Activated T-helper 1 cell treated with Interleukin-2 at 50 U/mL for 16 hours (primary cell): ENCODE measurements at regions not wholly inside any gene's neighbourhood (a gene's known extent, or its start where the extent isn't known, plus 50 kb on each side); places are given as distances from the start of the nearest gene placed in this dataset.

Source experiments
- DNase-seq: peaks from one replicate; pipeline ENCODE4 v3.0.0-alpha.2; 2020; ENCODE audit warnings: low read depth

GRCh38 chr15:26182441-26182840 is 319.3 kb upstream of the ATP10A start:
- no peak for DNase-seq

- no peak for DNase-seq
These were observed 316.8 kb upstream of the ATP10A start for GRCh38 chr15:26179906-26180305.

DNA sequence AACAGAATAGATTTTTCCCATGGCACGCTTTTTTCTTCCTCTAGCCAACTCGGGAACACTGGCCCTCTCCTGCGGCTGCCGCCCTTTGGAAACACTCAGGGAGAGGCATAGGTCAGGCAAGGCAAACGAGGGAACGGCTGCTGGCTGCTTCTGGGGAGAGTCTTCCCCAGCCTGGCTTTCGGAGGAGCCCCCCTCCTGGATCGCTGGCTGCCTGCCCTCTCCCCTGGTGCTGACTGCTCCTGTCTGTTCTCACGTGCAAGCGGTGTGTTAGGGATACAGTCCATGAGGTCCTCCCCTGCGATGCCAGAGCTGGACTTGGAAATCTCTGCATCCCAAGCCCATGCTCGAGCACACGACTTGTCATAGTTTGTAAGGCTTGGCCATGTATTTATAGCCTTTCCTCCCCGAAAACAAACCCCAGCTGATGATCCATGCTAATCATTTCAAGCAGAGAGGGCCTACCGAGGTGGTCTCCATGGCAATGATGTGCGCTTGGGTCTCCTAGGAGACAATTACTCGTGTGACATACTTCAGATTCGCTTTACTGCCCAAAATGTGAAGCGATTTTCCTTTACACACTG is 315.6 kb upstream of the ATP10A start:
- DNase-seq = no peak

DNA sequence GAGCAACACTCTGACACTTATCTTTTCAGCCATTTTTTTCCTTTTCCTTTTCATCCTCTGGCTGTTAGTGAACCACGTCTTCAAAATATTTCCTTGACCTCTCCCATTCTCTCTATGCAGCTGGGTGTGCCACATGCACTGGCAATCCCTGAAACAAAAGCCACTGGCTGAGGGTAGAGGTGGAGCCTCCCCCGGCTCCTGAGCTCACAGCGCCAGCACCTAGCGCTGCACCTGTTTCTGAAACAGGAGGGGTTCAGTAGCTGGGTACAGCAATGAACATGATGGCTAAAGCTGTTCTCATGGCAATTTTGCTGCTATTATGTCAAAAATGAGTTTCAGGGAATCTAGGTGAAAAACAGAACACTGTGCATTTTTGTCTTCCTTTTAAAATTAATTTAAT is 314.7 kb upstream of the ATP10A start:
- no peak for DNase-seq

- DNase-seq = no peak
These were observed 313.7 kb upstream of the ATP10A start for GRCh38 chr15:26176831-26177230.

- no peak for DNase-seq
These were observed 308.1 kb upstream of the ATP10A start for GRCh38 chr15:26171266-26171665.

DNA sequence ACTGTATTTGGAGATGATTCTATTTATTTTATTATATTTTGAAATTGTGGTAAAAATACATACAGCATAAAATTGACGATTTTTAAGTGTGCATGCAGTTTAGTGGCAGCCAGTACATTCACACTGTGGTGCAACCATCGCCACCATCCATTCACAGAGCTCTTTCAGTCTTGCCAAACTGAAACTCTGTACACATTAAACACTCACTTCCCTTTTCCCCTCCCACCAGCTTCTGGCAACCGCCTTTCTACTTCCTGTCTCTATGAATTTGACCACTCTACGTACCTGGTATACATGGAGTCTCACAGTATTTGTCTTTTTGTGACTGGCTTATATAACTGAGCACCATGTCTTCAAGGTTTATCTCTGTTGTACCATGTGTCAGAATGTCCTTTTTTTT is 303.3 kb upstream of the ATP10A start:
- DNase-seq = no peak

DNA sequence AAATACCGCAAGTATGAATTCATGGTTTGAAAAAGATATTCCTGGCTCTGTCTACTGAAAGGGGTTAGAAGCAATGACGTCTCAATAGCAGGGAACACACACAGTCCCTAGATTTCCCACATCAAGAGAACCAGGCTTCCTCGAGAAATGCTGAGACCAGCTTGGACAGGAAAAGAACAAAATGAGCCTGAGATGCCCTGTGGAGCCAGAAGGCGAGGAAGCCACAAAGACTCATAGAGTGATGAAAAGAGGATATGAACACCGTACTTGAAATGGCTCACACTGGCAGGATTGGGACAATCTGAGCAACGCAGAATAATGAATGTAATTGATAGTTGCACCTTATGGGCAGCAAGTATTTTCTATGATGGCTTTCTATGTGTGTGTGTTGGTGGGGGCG is 302.4 kb upstream of the ATP10A start:
- no peak for DNase-seq

DNA sequence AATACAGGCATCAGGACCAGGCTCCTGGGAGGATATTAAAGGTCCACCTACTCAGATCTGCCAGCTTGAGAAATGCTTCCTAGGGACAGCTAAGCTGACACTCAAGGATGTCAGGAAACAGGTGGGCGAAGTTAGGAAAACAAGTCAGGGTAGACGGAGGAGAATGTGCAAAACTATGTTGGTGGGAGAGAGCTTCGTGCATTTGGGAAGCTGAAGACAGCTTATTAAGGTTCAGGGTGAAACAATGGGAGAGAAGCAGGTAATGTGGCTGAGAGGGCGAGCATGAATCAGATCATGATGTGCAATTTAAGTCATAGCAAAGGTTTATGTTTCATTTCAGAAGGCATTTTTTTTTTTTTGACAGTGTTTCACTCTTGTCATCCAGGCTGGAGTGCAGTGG is 297.2 kb upstream of the ATP10A start:
- no peak for DNase-seq

GRCh38 chr15:26158176-26158575 is 295.0 kb upstream of the ATP10A start:
- no peak for DNase-seq

DNA sequence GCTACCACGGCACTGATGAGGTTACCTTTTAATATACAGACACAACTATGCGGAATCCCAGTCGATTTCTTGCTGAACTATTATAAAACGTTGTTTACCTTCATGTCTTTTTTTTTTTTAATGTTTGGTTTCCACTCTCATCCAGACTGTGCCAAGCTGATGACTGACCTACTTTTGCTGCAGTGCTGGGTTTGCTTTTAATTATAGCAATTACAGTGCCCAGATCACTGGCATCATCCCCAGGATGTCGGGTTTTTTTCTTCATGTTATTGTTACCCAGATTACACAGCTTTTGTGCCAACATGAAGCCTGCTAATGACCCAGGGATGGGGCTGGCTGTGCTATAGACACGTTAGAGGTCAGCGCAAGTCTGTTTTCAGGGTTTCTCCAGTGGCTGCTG is 294.0 kb upstream of the ATP10A start:
- no peak for DNase-seq

GRCh38 chr15:26156051-26156450 is 292.9 kb upstream of the ATP10A start:
- no peak for DNase-seq

DNA sequence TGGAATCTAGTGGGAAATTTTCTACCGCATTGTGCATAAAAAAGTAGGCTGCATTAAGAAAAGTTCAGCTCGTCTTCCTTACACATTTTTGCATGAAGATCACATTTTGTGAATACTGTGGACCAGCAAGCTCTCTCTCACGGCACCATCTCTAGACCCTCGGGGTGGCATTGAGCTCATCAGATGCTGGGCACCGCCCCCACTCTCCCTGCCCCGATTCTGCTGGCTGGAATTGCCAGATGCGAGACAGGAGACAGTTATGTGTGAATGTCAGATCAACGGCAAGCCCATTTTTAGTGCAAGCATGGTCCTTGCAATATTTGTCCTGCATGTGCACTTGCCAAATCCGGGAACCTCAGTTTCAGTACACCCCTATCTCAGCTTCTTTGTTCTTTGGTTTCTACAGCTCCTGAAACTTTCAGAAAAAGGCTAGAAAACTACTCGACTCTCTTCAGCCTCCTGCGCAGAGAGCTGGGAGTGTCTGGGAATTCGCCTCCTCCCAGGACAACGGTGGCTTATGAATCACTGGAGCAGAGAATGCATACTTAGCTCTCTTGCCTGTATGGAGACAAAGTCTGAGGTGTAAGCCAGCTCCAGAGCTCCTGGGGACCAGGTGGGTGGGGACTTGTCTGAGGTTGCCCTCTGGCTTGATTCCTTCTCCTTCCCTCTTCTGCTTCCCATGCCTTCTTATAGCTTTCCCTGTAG is 285.2 kb upstream of the ATP10A start:
- DNase-seq = no peak

DNA sequence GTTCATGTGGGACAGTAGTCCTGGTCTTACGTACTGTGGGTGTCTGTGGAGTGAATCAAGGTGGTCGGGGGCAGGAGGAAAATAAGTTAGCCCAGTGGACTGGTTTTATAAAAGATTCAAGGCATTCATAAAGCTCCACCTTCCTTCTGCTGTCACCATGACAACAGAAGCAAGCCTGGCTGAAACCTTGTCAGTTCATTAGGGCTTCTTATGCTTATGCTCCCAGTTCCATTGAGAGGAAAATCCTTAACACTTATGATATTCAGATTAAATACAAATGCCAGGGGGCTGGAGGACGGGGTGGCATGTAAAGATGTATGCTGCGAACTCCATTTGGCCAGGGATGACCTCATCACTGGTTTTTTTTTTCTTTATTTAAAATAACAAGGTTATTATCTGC is 283.1 kb upstream of the ATP10A start:
- DNase-seq = no peak

DNA sequence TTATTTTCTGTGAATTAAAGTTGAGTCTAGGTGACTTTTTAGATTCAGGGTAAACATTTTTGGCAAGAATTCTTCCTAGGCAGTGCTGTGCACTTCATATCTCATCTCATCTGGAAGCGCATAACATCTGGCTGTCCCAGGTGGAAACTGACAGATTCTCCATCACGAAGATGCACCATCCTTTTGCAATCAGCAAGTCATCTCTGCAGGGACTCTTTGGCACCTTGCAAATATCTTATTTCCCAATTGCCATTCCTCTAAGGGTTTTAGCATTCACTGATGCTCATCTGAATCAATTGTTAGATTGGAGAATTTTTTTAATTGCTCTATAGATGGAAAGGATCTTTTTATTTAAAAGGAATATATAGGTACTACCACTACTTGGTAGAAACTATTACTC is 282.7 kb upstream of the ATP10A start:
- no peak for DNase-seq

DNA sequence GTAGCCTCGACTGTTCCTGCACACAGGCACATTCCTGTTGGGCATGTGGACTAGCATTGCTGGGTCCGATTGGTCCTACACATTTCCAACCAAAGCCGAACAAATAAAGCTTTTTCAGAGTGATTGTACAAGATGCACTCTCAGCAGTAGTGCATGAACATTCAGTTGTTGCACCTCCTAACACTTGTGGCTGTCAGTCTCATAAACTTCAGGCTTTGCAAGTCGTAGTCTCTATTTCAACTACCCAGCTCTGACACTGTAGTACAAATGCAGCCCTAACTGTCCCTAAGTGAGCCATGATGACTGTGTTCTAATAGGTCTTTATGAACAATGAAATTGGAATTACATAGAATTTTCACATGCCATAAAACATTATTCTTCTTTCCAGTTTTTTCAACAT is 281.7 kb upstream of the ATP10A start:
- no peak for DNase-seq

GRCh38 chr15:26143221-26143620 is 280.1 kb upstream of the ATP10A start:
- DNase-seq = no peak

DNA sequence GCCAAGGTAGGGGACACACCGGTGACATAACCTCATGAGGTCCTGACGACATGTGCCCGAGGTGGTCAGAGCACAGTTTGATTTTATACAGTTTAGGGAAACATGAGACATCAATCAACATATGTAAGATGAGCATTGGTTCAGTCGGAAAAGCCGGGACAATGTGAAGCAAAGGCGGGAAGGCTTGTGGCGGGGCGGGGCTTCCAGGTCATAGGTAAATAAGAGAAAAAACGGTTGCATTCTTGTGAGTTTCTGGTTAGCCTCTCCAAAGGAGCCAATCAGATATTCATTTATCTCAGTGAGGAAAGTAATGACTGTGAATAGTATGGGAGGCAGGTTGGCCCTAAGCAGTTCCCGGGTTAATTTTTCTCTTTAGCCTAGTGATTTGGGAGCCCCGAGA is 271.7 kb upstream of the ATP10A start:
- DNase-seq = no peak

- DNase-seq = no peak
These were observed 271.0 kb upstream of the ATP10A start for GRCh38 chr15:26134152-26134551.

GRCh38 chr15:26132811-26133210 is 269.7 kb upstream of the ATP10A start:
- no peak for DNase-seq

DNA sequence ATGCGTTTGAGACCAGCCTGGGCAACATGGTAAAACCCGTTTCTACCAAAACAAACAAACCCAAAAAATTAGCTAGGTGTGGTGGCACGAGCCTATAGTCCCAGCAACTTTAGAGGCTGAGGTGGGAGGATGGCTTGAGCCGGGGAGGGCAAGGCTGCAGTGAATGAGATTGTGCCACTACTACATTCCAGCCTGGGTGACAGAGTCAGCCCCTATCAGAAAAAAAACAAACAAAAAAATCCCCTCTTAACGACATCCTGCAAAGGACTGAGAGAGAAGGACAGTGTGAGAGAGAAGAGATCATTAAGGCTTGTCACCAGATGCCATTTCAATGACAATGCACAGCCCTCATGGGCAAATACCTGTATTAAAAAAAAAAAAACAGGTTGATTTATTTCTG is 266.7 kb upstream of the ATP10A start:
- DNase-seq = no peak

- no peak for DNase-seq
These were observed 265.5 kb upstream of the ATP10A start for GRCh38 chr15:26128611-26129140.

- DNase-seq = no peak
These were observed 263.8 kb upstream of the ATP10A start for GRCh38 chr15:26126819-26127387.

GRCh38 chr15:26126070-26126469 is 262.9 kb upstream of the ATP10A start:
- DNase-seq = no peak
